ENCODE measurements at regions not wholly inside any gene's neighbourhood (a gene's known extent, or its start where the extent isn't known, plus 50 kb on each side); places are given as distances from the start of the nearest gene placed in this dataset.
A peak's percentile ranks its signal among the peaks of the same experiment; 100 is the strongest.
"Not testable (repeated sequence)": the region's sequence is repeated elsewhere in the genome, so short reads cannot be mapped to it uniquely, and the experiment has no call there.

DNA sequence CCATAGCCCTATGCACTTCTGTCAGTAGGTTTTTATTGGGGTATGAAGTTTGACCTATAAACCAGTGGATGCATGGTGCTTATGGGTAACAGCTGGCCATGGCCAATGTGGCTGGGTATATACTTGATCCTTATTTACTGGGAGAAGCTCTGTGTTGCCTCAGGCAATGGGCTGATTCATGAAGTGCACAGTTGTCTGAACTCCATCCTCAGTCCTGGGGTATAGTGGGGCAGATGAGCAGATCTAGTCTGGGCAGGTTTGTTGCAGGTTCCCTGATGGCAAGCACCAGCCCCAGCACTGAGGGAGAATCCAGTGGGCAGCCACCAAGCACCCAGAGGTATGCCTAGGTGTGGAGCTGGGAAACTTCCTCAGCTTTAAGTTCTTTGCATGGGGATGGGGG lies 274.4 kb downstream of the TDRD3 start:
- DNase-seq = no peak

DNA sequence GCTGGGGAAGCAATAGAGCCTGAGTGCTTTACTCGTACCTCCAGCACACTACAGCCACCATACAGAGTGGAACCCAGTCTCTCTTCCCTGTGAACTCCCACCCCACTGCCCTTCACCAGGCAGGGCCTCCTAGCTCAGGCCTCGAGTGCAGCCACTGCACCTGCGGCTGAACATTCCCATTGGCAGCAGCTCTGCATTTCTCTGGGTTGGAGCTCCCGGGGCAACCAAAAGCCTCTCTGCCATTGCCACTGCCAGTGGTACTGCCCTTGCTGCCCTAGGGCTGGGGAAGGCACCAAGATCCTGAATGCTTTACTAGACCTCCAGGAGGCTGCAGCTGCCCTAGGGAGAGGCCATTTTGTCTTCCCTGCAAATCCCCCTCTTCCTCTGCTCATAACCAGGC lies 266.8 kb downstream of the TDRD3 start:
- DNase-seq = no peak

DNA sequence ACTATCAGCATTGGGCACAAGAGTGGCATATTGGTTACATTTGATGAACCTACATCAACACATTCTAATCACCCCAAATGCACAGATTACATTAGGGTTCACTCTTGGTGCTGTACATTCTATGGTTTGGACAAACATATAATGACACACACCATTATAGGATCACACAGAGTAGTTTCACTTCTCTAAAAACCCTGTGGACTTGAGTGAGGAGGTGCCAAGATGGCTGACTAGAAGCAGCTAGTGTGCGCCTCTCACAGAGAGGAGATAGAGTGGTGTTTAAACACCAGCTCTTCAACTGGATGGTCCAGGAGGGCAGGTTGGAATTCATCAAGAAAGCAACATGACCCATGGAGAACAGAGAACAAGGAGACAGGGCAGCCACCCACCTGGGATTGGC lies 265.6 kb downstream of the TDRD3 start:
- DNase-seq = no peak

DNA sequence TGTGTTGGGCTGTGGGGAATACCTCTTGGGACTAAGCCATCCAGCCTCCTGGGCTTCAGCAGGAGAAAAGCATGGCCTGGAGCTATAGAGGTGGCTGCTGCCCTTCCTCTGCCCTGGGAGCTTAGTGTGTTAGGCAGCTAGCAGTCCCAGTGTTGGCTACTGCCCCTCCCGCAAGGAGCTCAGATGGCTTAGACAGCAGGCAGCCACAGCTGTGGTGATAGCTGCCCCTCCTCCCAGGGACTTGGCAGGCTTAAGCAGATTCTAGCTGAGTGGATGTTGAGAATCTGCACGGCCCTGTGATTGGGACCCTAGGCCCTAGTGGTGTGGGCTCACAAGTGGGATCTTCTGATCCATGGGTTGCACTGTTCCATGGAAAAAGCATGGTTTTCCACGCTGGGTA lies 264.5 kb downstream of the TDRD3 start:
- no peak for DNase-seq

DNA sequence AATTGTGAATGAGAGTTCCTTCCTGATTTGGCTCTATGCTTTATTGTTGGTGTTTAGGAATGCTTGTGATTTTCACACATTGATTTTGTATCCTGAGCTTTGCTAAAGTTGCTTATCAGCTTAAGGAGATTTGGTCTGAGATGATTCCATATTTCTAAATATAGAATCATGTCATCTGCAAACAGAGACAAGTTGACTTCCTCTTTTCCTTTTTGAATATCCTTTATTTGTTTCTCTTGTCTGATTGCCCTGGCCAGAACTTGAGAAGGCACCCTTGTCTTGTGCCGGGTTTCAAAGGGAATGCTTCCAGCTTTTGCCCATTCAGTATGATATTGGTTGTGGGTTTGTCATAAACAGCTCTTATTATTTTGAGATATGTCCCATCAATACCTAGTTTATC lies 260.6 kb downstream of the TDRD3 start:
- DNase-seq = not testable (repeated sequence)

DNA sequence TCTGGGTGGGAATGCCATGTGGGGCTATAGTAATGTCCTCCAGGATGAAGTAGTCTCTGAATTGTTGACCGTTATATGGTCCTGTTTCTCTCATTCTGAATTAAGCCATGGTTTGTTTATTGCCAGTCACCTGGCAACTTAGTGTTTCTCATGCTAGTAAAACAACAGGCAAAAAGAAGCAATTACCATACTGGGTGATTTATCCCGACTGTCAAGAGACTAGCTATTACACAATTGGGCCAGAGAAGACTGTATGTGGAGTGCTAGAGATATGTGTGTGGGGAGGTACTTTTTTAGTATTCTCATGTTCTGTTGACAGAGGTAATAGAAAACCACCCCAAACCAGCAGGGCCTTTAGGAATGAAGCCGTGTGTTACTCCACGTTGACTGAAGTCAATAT lies 258.2 kb downstream of the TDRD3 start:
- DNase-seq = no peak

DNA sequence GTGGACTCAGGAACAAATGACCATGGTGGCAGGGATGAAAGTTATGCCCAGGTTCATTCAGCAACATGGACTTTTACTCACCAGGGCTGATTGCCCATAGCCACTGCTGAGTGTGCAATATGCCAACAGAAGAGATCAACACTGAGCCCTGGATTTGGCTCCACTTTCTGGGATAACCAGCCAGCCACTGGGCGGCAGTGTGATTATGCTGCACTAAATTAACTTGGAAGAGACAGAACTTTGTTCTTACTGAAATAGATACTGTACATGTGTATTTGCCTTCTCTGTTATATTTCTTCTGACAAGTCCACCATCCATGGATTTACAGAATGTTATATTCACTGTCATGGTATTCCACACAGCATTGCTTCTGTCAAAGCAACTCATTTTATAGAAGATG lies 257.4 kb downstream of the TDRD3 start:
- DNase-seq = peak; percentile 11

DNA sequence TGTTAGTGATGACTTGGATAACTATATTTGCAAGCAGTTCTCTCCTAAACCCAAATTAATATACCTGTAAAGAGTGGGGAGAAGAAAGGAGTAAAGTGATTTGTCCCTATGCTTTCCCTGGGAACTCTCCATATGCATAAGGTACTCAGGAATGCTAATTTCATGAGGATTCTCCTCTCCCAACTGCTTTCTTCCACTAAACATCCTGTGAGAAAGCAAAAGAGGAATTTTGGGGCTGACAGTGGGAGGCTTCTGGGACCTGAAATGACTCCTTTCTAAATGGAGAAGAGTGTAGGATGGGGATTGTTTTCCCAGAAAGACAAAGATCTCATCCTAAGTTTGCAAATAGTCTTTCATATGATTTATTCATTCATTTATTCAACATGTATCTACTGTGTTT lies 250.5 kb downstream of the TDRD3 start:
- DNase-seq = no peak

DNA sequence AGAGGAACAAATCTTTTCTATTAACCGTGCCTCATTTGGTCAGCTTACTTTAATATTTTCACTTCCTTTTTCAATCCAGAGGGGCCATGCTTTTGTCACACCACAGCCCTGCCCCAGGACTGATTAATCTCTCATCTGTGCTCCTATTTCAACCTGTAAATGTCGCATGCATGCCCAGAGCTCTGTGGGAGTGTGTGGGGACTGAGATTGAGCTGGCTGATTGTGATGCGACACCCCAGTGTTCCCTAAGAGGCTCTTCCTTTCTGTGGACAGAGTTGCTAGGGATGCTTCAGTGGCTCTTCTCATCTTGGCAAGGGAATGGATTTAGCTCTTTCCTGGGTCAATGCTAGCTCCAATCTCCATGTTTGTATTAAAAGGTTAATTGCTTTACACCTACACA lies 249.6 kb downstream of the TDRD3 start:
- DNase-seq = no peak

DNA sequence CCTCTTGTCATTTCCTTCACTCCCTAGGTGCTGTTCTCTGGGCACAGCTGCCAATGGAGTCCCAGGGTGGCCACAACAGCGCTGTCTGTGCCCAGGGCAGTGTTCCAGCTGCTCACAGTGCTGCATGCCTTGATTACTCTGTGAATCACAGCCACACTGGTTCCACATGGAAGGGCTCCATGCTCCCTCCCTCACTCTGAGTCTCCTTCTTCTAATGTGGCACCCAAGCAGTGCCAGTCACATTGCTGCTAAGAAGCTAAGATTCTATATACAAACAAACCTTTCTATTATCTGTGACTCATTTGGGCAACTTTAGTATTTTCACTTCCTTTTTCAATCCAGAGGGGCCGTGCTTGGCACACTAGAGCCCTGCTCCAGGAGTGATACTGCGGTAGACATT lies 248.7 kb downstream of the TDRD3 start:
- DNase-seq = no peak

DNA sequence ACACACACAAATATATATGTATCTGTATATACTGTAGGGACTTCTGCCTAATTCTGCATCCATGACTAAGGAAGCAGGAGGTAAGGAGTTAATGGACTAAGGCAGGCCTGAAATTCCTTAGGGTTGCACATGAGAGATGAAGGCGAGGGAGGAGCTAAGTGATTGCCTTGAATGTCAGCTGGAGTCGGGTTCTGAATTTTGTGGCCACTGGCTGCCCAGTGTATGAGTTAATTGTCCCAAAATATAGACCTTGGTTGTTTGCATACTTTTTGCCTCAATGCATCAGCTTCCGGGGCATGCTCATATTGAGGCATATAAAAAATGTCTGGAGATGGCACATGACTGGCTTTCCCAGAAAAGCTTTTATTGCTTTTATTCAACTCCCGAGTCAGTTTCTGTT lies 245.5 kb downstream of the TDRD3 start:
- DNase-seq = no peak

DNA sequence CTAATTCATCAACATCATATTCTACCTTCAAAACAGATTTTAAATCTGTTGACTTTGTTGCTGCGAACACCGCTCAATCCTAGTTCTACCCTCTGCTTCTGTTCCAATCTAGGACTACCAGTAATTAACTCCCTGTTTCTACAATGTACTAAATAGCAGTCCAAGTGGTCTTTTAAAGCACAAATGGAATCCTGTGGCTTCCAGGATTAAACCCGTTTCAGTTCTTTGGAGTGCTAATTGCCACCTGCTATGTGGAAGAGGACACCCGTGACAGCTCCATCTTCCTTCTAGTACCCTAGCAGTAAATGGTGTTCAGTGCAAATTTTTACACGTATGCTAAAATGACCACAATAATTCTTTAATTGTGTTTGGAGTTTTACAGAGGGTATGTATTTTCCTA lies 232.1 kb downstream of the TDRD3 start:
- no peak for DNase-seq

DNA sequence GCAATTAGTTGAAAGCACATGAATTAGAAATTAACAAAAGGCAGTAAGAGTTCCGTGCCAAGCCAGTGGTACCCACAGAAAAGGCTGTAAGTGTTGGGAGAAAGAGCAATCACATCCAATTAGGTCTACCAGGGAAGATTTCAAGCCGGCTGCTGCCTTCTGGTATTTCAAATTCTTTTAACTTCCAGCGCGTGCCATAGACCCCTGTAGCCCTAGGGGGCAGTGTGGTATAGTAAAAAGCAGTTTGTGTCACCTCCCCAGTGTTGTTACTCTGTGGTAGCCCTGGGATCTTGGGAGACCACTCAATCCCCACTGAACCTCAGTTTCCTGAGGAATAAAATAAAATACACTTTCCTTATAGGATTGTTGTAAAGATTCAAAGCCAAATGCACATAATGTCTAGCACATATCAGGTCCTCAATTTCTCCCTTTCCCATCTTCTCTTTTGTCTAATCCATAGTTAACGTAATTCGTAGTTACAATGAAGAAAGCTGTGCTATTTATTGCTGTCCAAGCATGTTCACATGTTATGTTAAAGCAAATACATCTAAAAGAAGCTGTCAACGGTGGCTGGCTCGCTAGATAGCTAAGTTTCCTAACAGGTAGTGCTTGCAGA lies 230.2 kb downstream of the TDRD3 start:
- DNase-seq = peak; percentile 62

All from hematopoietic multipotent progenitor cell treated with erythropoietin and hydrocortisone succinate and interleukin-3 and kit ligand, for 4 days (in vitro differentiated cells).